Smooth muscle cell (in vitro differentiated cells): ENCODE measurements at regions not wholly inside any gene's neighbourhood (a gene's known extent, or its start where the extent isn't known, plus 50 kb on each side); places are given as distances from the start of the nearest gene placed in this dataset.

Source experiments
- DNase-seq: peaks from one replicate; lab custom pipeline; 2025; ENCODE audit not compliant: unreplicated experiment; lab: John Stamatoyannopoulos, UW
- H2AFZ ChIP-seq: fragments of 200-600 bp; sonication (generic); 2 replicates; pipeline ENCODE4 v1.6.0; 2016; ENCODE audit warnings: antibody characterized with exemption, low read depth, mild to moderate bottlenecking
- H3F3A ChIP-seq: fragments of 200-600 bp; sonication (generic); 2 replicates; pipeline ENCODE4 v1.6.0; 2017; ENCODE audit warnings: antibody characterized with exemption, low read depth
- H3K27ac ChIP-seq: fragments of 200-600 bp; sonication (generic); 2 replicates; pipeline ENCODE4 v1.5.1; 2016; ENCODE audit warnings: low read depth, mild to moderate bottlenecking
- H3K27me3 ChIP-seq: fragments of 200-600 bp; sonication (generic); 2 replicates; pipeline ENCODE4 v1.6.1; 2016; ENCODE audit warnings: low read depth, mild to moderate bottlenecking
- H3K36me3 ChIP-seq: fragments of 200-600 bp; sonication (generic); 2 replicates; pipeline ENCODE4 v1.5.1; 2016; ENCODE audit warnings: low read depth
- H3K4me1 ChIP-seq: fragments of 200-600 bp; sonication (generic); 2 replicates; pipeline ENCODE4 v1.5.1; 2016; ENCODE audit warnings: low read depth
- H3K4me2 ChIP-seq: fragments of 200-600 bp; sonication (generic); 2 replicates; pipeline ENCODE4 v1.6.0; 2016; ENCODE audit warnings: mild to moderate bottlenecking
- H3K4me3 ChIP-seq: fragments of 200-600 bp; sonication (generic); 2 replicates; pipeline ENCODE4 v1.5.1; 2016; ENCODE audit warnings: mild to moderate bottlenecking
- H3K79me2 ChIP-seq: fragments of 200-600 bp; sonication (generic); 2 replicates; pipeline ENCODE4 v1.6.0; 2016; ENCODE audit warnings: low read depth, mild to moderate bottlenecking
- H3K9ac ChIP-seq: fragments of 200-600 bp; sonication (generic); 2 replicates; pipeline ENCODE4 v1.6.0; 2016; ENCODE audit warnings: low read depth
- H3K9me3 ChIP-seq: fragments of 200-600 bp; sonication (generic); replicated peaks from 2 replicates; pipeline ENCODE4 v1.5.1; 2016; ENCODE audit warnings: low read depth
- H4K20me1 ChIP-seq: fragments of 200-600 bp; sonication (generic); 2 replicates; pipeline ENCODE4 v1.6.0; 2016; ENCODE audit warnings: low read depth
- WGBS: methylation state at CpG from one replicate; pipeline ENCODE4 v1.1.7; 2016; ENCODE audit warnings: low lambda C conversion rate; 5-methylcytosine and 5-hydroxymethylcytosine counted together
- TF ChIP-seq, protein P1 (sequence below): fragments of 200-600 bp; sonication (generic); IDR thresholded peaks from 2 replicates; pipeline ENCODE4 v1.5.1; 2017; ENCODE audit warnings: borderline replicate concordance, mild to moderate bottlenecking, antibody characterized with exemption; ENCODE audit not compliant: insufficient read depth, poor library complexity, severe bottlenecking

DNA sequence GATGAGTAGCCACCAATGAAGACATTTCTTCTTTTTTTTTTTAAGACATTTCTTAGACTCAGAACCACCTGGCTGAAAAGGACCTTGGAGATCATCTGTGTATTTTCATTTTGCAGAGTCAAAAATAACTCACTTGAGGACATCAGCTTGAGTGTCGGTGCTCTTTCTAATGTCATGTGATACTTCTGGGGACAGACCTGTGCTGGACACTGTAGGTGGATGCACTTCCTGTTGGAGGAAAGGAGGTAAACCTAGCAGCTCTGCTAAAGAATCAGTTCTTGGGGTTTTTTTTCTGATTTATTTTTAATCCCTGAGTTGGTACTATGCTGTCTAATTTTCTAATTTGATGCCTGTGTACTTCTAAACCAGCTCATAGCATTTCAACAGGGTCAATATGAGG is 283.9 kb upstream of the CRIM1 start:
- no peaks in the 10 kb centered on the region for H3F3A ChIP-seq
- no peak overlapping the region for H3K4me2 ChIP-seq
- H3K4me3 ChIP-seq, result no peak overlapping the region
- no peaks in the 10 kb centered on the region for H3K27me3 ChIP-seq
- no peaks in the 10 kb centered on the region for H3K4me1 ChIP-seq
- no peak overlapping the region for H3K27ac ChIP-seq
- 82% methylated on average over 1 of the region's 1 CpG for WGBS
- H3K9me3 ChIP-seq, result no peaks in the 10 kb centered on the region
- no peak overlapping the region for H2AFZ ChIP-seq
- DNase-seq, result no peak
- H3K36me3 ChIP-seq, result no peaks in the 10 kb centered on the region
- H3K79me2 ChIP-seq, result no peaks in the 10 kb centered on the region
- H3K9ac ChIP-seq, result no peak overlapping the region
- TF ChIP-seq, protein P1, sequence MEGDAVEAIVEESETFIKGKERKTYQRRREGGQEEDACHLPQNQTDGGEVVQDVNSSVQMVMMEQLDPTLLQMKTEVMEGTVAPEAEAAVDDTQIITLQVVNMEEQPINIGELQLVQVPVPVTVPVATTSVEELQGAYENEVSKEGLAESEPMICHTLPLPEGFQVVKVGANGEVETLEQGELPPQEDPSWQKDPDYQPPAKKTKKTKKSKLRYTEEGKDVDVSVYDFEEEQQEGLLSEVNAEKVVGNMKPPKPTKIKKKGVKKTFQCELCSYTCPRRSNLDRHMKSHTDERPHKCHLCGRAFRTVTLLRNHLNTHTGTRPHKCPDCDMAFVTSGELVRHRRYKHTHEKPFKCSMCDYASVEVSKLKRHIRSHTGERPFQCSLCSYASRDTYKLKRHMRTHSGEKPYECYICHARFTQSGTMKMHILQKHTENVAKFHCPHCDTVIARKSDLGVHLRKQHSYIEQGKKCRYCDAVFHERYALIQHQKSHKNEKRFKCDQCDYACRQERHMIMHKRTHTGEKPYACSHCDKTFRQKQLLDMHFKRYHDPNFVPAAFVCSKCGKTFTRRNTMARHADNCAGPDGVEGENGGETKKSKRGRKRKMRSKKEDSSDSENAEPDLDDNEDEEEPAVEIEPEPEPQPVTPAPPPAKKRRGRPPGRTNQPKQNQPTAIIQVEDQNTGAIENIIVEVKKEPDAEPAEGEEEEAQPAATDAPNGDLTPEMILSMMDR, result no peak
- no peaks in the 10 kb centered on the region for H4K20me1 ChIP-seq

DNA sequence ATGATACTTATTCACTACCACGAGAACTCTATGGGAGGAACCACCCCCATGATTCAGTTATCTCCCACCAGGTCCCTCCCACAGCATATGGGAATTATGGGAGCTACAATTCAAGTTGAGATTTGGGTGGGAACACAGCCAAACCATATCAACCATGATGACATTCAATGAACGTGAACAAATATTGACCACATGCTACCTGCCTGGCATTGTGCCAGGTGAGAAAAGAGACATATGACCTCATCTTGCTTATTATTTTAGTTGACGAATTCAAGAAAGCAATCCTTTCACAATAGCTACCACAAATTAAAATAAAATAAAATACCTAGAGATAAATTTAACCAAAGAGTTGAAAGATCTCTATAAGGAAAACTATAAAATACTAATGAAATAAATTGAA is 286.5 kb upstream of the CRIM1 start:
- H3K36me3 ChIP-seq, result no peaks in the 10 kb centered on the region
- H2AFZ ChIP-seq, result no peak overlapping the region
- no peak overlapping the region for H3K27ac ChIP-seq
- H3K4me2 ChIP-seq, result no peak overlapping the region
- 85% methylated on average over 3 of the region's 3 CpGs for WGBS
- no peak overlapping the region for H3K4me3 ChIP-seq
- no peak for DNase-seq
- H3K4me1 ChIP-seq, result no peaks in the 10 kb centered on the region
- no peaks in the 10 kb centered on the region for H4K20me1 ChIP-seq
- H3F3A ChIP-seq, result no peaks in the 10 kb centered on the region
- H3K79me2 ChIP-seq, result no peaks in the 10 kb centered on the region
- H3K27me3 ChIP-seq, result no peaks in the 10 kb centered on the region
- no peaks in the 10 kb centered on the region for H3K9me3 ChIP-seq
- TF ChIP-seq, protein P1, result no peak
- no peak overlapping the region for H3K9ac ChIP-seq

DNA sequence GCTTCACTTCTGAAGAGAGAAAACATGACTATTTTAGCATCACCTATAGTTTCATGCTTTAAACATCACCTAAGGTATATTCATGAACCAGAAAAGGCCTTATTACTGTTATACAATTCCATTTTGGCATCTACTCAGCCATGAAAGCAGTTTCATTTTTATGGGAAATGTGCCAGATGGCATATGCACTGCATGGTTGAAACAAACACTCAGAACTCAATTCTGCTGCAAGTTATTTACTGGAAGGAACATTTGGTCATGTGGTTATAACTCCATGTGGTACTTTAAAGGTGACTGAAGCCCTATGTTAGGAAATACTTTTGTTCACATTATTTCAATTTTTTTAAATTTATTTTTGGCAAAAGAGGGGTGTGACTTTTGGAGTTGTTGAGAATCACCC is 287.5 kb upstream of the CRIM1 start:
- no peak for DNase-seq
- Histone ChIP-seq H3K36me3 (no peaks in the 10 kb centered on the region), H3K9me3 (no peaks in the 10 kb centered on the region), H3K27me3 (no peaks in the 10 kb centered on the region), H3K9ac (no peak overlapping the region), H3F3A (no peaks in the 10 kb centered on the region), H4K20me1 (no peaks in the 10 kb centered on the region), H2AFZ (no peak overlapping the region), H3K4me3 (no peak overlapping the region), H3K27ac (no peak overlapping the region), H3K79me2 (no peaks in the 10 kb centered on the region), H3K4me1 (no peaks in the 10 kb centered on the region), H3K4me2 (no peak overlapping the region)
- TF ChIP-seq, protein P1, result no peak

DNA sequence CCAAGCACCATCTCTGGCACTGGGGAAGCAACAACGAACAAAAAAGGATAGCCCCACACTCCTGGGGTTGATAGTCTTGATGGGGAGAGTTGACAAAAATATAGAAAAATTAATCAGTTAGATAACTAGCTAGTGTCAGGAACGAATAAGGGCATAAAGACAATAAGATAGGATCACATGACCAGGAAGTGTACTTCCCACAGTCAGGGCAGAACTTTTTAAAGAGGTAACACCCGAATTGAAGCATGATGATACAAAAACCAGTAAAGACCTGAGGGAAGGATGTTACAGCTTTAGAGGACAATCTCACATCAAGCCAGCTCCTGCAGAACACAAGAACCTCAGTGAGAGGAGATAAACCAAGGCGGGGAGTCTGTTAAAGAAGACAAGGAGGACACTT is 295.4 kb upstream of the CRIM1 start:
- no peak overlapping the region for H3K4me2 ChIP-seq
- TF ChIP-seq, protein P1, result no peak
- H3K9ac ChIP-seq, result no peak overlapping the region
- no peaks in the 10 kb centered on the region for H3K36me3 ChIP-seq
- no peaks in the 10 kb centered on the region for H3K27me3 ChIP-seq
- H3K4me3 ChIP-seq, result no peak overlapping the region
- no peak overlapping the region for H3K27ac ChIP-seq
- no peaks in the 10 kb centered on the region for H4K20me1 ChIP-seq
- no peaks in the 10 kb centered on the region for H3K4me1 ChIP-seq
- H2AFZ ChIP-seq, result no peak overlapping the region
- DNase-seq, result no peak
- H3K9me3 ChIP-seq, result no peaks in the 10 kb centered on the region
- H3K79me2 ChIP-seq, result no peaks in the 10 kb centered on the region
- H3F3A ChIP-seq, result no peaks in the 10 kb centered on the region
- WGBS, result 81% methylated on average over 4 of the region's 4 CpGs
